Effector memory CD8-positive, alpha-beta T cell (primary cell): ENCODE measurements at regions not wholly inside any gene's neighbourhood (a gene's known extent, or its start where the extent isn't known, plus 50 kb on each side); places are given as distances from the start of the nearest gene placed in this dataset.

Experiments used
- ATAC-seq: fragments of 150-1000 bp; cut with Tn5 transposase; replicated peaks from 2 replicates; pipeline ENCODE4 v1.10.0; 2021; ENCODE audit warnings: mild to moderate bottlenecking, moderate library complexity
- DNase-seq, 3 experiments: peaks; one replicate each; pipeline ENCODE4 v3.0.0; 2021
- H3K27ac Mint-ChIP-seq, 2 donors: one replicate each; pipeline ENCODE4 v1.8.0; 2022; ENCODE audit warnings: mild to moderate bottlenecking in 2 of 2, mixed read lengths in 2 of 2, moderate library complexity in 2 of 2
- H3K27me3 Mint-ChIP-seq, 2 donors: one replicate each; pipeline ENCODE4 v1.8.0; 2022; ENCODE audit warnings: mixed read lengths in 2 of 2
- H3K36me3 Mint-ChIP-seq: one replicate; pipeline ENCODE4 v1.8.0; 2022; ENCODE audit warnings: mild to moderate bottlenecking, moderate library complexity, mixed read lengths; ENCODE audit not compliant: insufficient read depth
- H3K4me1 Mint-ChIP-seq, 2 donors: one replicate each; pipeline ENCODE4 v1.8.0; 2022; ENCODE audit warnings: low read depth in 2 of 2, mixed read lengths in 2 of 2
- H3K4me3 Mint-ChIP-seq, 2 donors: one replicate each; pipeline ENCODE4 v1.8.0; 2022; ENCODE audit warnings: mild to moderate bottlenecking in 2 of 2, mixed read lengths in 2 of 2, moderate library complexity in 2 of 2
- H3K9me3 Mint-ChIP-seq, 2 donors: one replicate each; pipeline ENCODE4 v1.8.0; 2022; ENCODE audit warnings: mixed read lengths in 2 of 2

DNA sequence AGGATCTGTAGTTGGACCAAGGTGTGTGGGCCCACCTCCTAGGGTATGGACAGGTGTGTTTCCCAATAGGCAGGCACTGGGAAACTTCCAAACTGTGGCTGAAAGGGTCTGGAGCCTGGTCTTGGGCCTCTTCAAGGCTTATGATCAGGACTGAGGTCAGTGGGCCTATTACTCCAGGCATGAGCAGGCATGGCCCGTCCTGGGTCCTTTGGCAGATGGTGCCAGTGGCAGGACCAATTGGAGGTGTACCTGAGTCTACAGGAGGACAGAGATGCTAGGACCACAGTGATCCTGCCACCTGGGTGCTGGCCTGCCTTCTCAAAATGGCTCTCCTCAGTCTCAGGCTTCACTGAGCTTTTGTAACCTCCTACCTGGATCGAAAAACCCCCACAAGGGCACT, 95.4 kb downstream of the RAB18 start:
- Mint-ChIP-seq H3K27ac (no peak overlapping the region), H3K27me3 (peaks cover 0 to 10% of the 10 kb centered on the region in 2 donors), H3K4me1 (no peaks in the 10 kb centered on the region), H3K36me3 (no peaks in the 10 kb centered on the region), H3K9me3 (no peaks in the 10 kb centered on the region), H3K4me3 (no peak overlapping the region)
- DNase-seq (no peak), ATAC-seq (no peak)

DNA sequence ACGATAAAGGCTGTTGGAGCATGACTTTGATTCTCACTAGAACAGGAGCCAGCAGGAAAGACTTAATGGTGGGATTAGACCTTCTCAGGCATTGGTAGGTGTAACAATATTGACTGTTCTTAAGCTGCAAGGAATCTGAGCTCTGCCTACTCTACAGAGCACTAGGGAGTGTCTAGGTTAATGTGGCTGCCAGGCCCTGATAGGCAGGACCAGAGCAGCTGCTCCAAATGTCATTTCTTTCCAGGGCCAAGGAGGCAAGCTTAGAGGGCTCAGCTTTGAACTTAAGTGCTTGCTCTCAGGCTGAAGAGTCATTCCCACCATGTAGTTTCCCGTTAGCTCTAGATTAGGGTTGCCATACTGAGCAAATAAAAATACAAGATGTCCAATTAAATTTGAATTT, 96.8 kb downstream of the RAB18 start:
- Mint-ChIP-seq H3K4me1 (no peaks in the 10 kb centered on the region), H3K27ac (no peak overlapping the region), H3K4me3 (no peak overlapping the region), H3K36me3 (no peaks in the 10 kb centered on the region), H3K27me3 (peaks cover 0 to 12% of the 10 kb centered on the region in 2 donors), H3K9me3 (no peaks in the 10 kb centered on the region)
- no peak for DNase-seq
- no peak for ATAC-seq

DNA sequence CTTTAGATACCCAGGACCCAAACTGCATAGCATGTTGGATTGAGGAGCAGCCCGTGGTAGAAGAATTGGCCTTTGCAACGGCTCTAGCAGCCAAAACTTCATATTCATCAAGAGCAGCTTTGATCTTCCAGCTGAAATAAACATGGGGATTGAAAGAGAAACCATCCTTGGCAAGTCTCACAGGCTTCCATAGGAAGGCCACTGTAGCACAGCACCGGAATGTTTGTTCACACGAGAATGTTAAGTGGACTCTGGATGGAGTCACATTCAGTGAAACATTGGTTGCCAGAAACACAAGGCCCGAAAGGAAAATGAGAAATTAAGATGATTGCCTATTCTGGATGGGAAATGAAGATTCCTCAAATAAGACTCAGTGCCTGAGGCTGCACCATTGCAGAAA, 97.4 kb downstream of the RAB18 start:
- no peaks in the 10 kb centered on the region for H3K9me3 Mint-ChIP-seq
- DNase-seq: no peak
- no peak overlapping the region for H3K4me3 Mint-ChIP-seq
- no peak overlapping the region for H3K27ac Mint-ChIP-seq
- no peaks in the 10 kb centered on the region for H3K36me3 Mint-ChIP-seq
- no peak for ATAC-seq
- H3K27me3 Mint-ChIP-seq: peaks cover 0 to 12% of the 10 kb centered on the region in 2 donors
- H3K4me1 Mint-ChIP-seq: no peaks in the 10 kb centered on the region

- Mint-ChIP-seq H3K4me1 (no peaks in the 10 kb centered on the region), H3K36me3 (no peaks in the 10 kb centered on the region), H3K4me3 (no peak overlapping the region), H3K9me3 (no peaks in the 10 kb centered on the region), H3K27ac (no peak overlapping the region), H3K27me3 (peaks cover 0 to 12% of the 10 kb centered on the region in 2 donors)
- ATAC-seq: no peak
- no peak for DNase-seq
Observed at GRCh38 chr10:27601946-27602538, 97.9 kb downstream of the RAB18 start.

GRCh38 chr10:27603104-27603503, 99.0 kb downstream of the RAB18 start:
- Mint-ChIP-seq H3K36me3 (no peaks in the 10 kb centered on the region), H3K27ac (no peak overlapping the region), H3K4me1 (peaks cover 0 to 4% of the 10 kb centered on the region in 2 donors), H3K27me3 (peaks cover 0 to 12% of the 10 kb centered on the region in 2 donors), H3K4me3 (no peak overlapping the region), H3K9me3 (no peaks in the 10 kb centered on the region)
- ATAC-seq (no peak), DNase-seq (no peak)

- Mint-ChIP-seq H3K27me3 (peaks cover 0 to 5% of the 10 kb centered on the region in 2 donors), H3K4me1 (peaks cover 0 to 5% of the 10 kb centered on the region in 2 donors), H3K4me3 (no peak overlapping the region), H3K9me3 (no peaks in the 10 kb centered on the region), H3K27ac (no peak overlapping the region), H3K36me3 (no peaks in the 10 kb centered on the region)
- no peak for DNase-seq
- no peak for ATAC-seq
Observed at GRCh38 chr10:27605318-27605717, 101.2 kb downstream of the RAB18 start.

- DNase-seq (no peak), ATAC-seq (no peak)
- H3K36me3 Mint-ChIP-seq: no peaks in the 10 kb centered on the region
- H3K27ac Mint-ChIP-seq: no peak overlapping the region
- no peaks in the 10 kb centered on the region for H3K9me3 Mint-ChIP-seq
- peaks cover 0 to 5% of the 10 kb centered on the region in 2 donors for H3K4me1 Mint-ChIP-seq
- H3K27me3 Mint-ChIP-seq: peaks cover 0 to 5% of the 10 kb centered on the region in 2 donors
- H3K4me3 Mint-ChIP-seq: no peak overlapping the region
Observed at GRCh38 chr10:27607591-27607990, 103.5 kb downstream of the RAB18 start.

GRCh38 chr10:27611236-27611635, 107.1 kb downstream of the RAB18 start:
- Mint-ChIP-seq H3K9me3 (no peaks in the 10 kb centered on the region), H3K4me3 (no peak overlapping the region), H3K36me3 (no peaks in the 10 kb centered on the region), H3K27ac (no peak overlapping the region), H3K4me1 (peaks cover 5 to 13% of the 10 kb centered on the region in 2 donors), H3K27me3 (peaks cover 9 to 22% of the 10 kb centered on the region in 2 donors)
- DNase-seq (no peak), ATAC-seq (no peak)

- no peak overlapping the region for H3K4me3 Mint-ChIP-seq
- peaks cover 12 to 25% of the 10 kb centered on the region in 2 donors for H3K27me3 Mint-ChIP-seq
- H3K9me3 Mint-ChIP-seq: no peaks in the 10 kb centered on the region
- no peak for DNase-seq
- no peak for ATAC-seq
- no peaks in the 10 kb centered on the region for H3K36me3 Mint-ChIP-seq
- H3K4me1 Mint-ChIP-seq: peaks cover 5 to 13% of the 10 kb centered on the region in 2 donors
- no peak overlapping the region for H3K27ac Mint-ChIP-seq
Observed at GRCh38 chr10:27611744-27612550, 107.8 kb downstream of the RAB18 start.

DNA sequence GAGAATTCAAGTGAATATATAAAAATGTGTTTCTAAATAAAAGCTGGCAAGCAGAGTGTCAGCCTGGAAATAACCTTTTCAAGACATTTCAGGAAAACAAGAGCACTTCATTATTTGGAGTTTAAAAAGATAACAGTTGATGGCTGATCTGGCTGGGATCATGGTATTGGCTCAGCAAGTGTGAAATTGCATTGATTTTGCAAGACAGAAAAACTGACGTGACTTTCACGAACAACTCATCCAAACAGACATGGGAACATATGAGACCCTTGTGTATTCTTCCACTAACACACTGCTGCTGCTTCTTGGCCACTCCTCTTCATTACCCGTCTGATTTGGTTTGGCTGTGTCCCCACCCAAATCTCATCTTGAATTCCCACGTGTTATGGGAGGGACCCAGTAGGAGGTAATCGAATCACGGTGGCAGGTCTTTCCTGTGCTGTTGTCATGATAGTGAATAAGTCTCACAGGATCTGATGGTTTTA, 108.5 kb downstream of the RAB18 start:
- no peak for DNase-seq
- peaks cover 5 to 13% of the 10 kb centered on the region in 2 donors for H3K4me1 Mint-ChIP-seq
- no peak overlapping the region for H3K27ac Mint-ChIP-seq
- H3K36me3 Mint-ChIP-seq: no peaks in the 10 kb centered on the region
- H3K4me3 Mint-ChIP-seq: no peak overlapping the region
- no peak for ATAC-seq
- no peaks in the 10 kb centered on the region for H3K9me3 Mint-ChIP-seq
- peaks cover 12 to 30% of the 10 kb centered on the region in 2 donors for H3K27me3 Mint-ChIP-seq

DNA sequence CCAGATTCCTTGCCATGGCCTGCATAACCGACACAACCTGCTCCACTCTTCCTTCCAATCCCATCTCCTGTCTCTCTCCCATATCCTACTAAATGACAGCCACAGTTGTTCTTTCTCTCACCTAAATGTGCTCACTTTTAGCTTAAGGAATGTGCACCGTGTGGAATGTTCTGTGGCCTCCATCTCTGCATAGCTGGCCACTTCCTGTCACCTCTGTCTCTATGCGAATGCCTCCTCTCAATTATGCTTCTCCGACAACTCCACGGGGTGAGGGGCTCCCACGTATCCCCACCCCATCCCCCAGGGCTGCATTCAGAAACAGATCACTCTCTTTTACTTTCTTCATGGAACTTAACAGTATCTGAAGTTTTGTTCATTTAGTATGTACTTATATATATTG, 110.7 kb downstream of the RAB18 start:
- no peak for ATAC-seq
- H3K4me3 Mint-ChIP-seq: no peak overlapping the region

DNA sequence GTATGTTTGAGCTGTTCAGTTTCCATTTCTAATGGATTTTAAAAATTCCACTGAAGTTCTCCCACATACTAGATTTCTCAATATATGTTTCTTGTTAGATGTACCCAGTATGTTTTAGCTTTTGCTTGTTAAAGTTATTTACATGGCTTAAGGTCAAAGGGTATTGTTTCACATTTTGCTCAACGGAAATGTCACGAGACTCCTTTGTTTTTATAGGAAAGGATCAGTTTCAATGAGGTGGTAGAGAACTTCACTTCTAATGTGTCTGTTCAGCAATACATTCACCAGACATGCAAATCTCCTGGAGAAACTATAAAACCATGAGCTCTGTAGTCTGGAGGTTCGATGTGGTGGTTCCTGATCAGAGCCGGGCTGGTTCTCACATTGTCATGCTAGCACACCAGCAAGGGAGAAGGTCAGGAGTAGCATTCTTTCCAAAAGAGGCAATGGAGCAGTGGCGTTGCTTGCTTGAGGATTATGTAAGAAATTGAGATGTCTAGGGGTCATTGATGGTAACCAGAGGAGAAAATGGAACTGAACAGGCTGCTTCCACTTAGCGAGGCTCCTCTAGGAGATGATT, 114.0 kb downstream of the RAB18 start:
- peaks cover 5 to 9% of the 10 kb centered on the region in 2 donors for H3K4me1 Mint-ChIP-seq
- H3K36me3 Mint-ChIP-seq: no peaks in the 10 kb centered on the region
- DNase-seq (no peak), ATAC-seq (no peak)
- H3K27me3 Mint-ChIP-seq: peaks cover 35 to 51% of the 10 kb centered on the region in 2 donors
- no peak overlapping the region for H3K27ac Mint-ChIP-seq
- H3K9me3 Mint-ChIP-seq: no peaks in the 10 kb centered on the region
- no peak overlapping the region for H3K4me3 Mint-ChIP-seq

More for the DNA sequence above, 110.7 kb downstream of the RAB18 start:
- Mint-ChIP-seq H3K27me3 (peaks cover 31 to 40% of the 10 kb centered on the region in 2 donors), H3K4me1 (peaks cover 5 to 9% of the 10 kb centered on the region in 2 donors), H3K9me3 (no peaks in the 10 kb centered on the region), H3K27ac (peak overlapping the region in 1 of 2 donors; percentile 3), H3K36me3 (no peaks in the 10 kb centered on the region)
- DNase-seq: no peak

DNA sequence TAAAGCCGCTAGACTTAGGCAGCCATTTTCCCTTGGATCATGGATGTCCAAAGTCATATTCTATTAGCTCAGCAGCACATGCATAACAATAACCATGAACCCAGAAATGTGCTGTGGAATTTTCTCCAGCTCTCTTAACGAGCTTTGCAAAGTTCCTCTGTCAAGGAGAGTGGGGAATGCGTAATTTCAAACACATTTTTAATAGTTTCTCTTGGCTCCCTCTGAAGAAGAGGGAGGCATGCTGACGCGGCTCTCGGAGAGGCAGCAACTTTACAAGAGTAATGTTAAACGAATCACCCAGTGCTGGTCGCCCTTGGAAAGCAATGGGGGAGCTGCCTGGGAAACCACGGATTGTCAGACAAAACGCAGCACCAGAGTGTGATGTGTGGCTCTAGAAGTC, 114.8 kb downstream of the RAB18 start:
- Mint-ChIP-seq H3K27ac (no peak overlapping the region), H3K9me3 (no peaks in the 10 kb centered on the region), H3K27me3 (peaks cover 42 to 59% of the 10 kb centered on the region in 2 donors), H3K4me3 (no peak overlapping the region), H3K36me3 (no peaks in the 10 kb centered on the region), H3K4me1 (peaks cover 5 to 9% of the 10 kb centered on the region in 2 donors)
- ATAC-seq (no peak), DNase-seq (no peak)
